ENCODE measurements at regions not wholly inside any gene's neighbourhood (a gene's known extent, or its start where the extent isn't known, plus 50 kb on each side); places are given as distances from the start of the nearest gene placed in this dataset.
"Not testable (repeated sequence)": the region's sequence is repeated elsewhere in the genome, so short reads cannot be mapped to it uniquely, and the experiment has no call there.

DNA sequence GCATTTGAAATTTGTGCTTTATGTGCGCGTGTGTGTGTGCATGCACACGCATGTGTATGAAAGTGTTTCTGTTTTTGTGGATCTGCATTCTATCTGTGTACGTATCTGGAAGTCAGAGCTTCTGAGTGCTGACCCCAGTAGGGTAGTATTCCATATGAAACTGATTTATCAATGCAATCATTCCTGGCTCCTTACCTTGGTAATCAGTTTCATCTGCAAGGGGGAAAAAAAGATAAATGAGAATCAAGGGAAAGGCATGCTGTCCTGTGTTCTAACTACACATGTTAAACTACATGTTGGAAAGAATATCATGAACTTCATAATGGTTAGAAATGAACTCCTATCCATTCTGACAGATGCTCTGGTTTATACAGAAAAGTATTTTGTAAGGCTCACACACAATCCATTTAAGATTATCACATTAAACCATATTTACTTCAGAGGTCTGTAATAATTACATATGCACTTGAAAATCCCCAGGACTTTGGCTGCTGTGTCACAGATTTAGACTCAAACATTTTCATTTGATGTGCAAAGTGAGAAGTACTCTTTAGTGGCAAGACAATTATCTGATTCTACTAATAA lies 276.1 kb upstream of the LMO3 start:
- no peak for DNase-seq

DNA sequence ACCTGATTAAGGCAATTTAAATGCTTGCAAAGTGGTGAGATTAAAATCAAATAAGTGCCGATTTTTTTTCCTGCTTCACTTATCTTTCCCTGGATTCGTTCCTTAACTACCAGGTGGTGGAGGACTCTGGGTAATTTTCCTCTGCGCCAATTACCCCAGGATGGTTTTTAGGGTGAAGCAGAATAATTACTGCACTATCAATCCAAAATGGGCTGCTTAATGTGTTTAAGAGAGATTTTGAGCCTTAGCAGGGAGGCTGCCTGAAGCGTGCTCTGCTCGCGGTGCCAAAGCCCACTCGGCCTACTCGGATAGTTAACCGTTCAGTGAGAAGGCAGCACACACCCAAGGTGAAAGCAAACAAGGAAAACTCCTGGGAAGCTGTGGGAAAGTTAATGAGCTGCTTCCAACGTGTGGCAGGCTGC lies 274.9 kb upstream of the LMO3 start:
- peak in 1 of 58 donors; percentile 5 for DNase-seq

DNA sequence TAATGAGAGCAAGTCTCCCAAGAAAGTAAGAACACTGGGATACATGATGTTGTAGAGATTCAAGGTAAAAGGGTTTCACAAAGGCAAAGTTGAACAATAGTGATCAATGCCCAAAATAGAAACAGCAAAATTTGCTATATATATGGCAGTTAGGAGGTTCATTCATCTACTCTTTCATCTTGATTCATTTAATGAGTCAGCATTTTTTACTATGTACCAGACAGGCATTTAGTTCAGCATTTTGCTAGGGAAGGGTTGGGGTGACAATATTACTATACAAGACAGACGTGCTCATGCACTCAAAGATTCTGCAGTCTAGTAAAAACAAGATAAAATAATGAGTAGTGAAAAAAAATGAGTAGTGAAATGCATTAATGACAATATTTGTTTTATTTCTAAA lies 264.9 kb upstream of the LMO3 start:
- no peak for DNase-seq

DNA sequence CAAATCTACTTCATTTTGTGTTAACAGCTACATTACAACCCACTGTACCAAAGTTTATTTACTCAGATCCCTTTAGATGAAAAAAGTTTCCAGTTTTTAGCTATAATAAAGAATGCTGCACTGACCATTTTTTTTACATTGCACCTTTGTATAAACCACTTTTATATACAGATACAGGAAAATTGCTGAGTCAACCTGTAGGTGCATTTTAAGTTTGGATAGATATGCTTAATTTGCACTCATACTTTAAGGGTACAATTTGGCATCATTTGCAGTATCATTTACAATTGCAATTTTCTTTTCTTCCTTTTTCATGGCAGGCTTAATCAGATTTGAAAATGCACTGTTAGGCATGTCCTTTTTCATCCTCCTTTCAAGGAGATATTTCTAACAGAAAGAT lies 257.8 kb upstream of the LMO3 start:
- DNase-seq, result no peak

DNA sequence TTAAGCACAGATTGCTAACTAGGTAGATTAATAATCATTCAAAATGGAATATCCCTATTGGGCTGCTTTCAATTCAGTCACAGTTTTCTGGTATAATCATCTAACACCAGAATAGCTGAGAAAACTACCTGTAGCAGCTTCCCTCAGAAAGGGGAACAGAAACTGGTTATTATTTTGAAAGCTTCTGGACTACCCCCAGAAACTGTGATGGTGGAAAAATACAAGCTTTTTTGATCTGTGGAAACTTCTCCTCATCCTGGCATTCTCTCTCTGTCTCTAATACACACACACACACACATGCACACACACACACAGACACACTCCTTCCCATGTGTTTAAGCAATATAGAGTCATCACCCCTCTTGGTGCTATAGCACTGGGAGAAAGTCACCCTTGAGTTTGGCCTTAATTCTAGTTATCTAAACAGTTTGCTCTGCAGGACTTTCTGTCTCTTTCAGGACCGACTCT lies 251.5 kb upstream of the LMO3 start:
- DNase-seq, result no peak

DNA sequence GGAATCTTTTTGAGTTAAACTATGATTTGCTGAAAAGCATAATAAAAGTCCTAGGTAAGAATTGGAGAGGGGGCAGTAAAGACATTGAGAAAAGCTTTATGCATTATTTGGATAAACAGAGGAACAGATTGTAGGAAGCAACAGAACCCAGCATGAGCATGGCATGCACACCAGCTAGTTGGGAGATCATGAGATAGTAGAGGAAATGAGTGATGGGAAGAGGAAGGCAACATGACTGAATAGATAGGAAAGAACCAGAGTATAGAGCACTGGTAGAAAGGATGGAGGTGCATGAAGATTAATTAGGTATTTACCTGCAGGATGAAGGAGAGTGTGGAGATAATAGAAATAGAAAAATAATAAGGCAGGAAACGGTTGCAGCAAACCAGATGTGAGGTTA lies 248.5 kb upstream of the LMO3 start:
- DNase-seq, result no peak

DNA sequence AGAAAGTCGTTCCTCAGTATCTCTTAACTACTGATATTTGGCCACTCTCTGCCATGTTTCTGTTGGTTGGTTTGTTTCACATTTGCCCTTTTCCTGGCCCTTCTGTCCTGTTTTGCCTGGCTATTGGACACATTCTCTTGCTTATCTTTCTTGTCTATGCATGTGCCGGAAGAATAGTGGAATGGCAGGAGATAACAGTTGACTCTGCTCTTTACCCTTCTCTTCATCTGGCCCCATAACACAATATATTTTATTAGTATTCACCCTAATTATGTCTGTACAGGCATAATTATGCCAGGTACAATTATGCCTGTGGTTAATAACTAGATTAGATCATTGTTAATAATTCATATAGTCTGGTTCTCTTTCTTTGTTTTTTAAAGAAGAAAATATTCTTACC lies 243.5 kb upstream of the LMO3 start:
- DNase-seq, result no peak

DNA sequence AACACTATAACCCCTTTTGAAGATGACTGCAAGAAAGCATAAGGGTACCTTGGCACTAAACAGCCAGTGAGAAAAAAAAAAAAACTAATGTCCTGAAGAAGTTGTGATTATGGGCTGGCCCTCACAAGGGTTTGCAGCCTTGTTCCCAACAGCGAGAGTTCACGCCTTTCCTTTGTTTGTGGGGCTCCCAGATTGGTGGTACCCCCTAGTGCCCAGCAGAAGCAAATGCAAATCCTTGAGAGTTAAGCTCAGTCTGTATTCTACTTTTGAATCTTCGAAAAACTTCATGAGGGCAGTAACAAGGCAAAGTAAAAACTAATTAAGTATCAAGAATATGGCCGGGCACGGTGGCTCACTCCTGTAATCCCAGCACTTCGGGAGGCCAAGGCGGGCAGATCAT lies 238.9 kb upstream of the LMO3 start:
- no peak for DNase-seq

DNA sequence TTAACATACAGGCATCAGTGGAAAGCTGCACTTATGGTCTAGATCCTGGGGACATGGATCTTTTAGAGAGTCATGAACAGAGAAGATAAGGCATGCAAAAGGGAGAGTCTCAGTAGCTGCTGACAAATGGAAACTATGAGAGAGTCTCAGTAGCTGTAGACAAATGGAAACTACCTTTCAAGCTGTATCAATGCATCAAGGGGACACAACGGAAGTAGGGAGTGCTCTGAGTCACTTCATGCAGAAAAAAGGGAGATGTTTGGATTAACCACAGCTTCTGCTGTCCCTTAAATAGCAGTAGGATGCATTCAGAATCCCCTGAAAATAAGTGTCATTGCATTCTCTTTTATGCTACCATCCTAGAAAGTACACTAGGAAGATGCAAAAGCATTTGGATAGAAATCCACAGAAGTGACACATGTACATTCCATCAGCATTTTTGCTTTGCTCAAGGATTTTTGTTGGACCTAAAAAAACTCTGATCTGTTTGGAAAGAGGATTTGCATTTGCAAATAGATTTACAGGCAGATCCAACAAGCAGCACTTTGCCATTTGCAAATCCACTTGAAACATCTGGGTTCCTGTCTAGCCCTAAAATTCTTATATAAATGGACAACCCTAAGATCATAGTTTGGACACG lies 227.5 kb upstream of the LMO3 start:
- no peak for DNase-seq

DNA sequence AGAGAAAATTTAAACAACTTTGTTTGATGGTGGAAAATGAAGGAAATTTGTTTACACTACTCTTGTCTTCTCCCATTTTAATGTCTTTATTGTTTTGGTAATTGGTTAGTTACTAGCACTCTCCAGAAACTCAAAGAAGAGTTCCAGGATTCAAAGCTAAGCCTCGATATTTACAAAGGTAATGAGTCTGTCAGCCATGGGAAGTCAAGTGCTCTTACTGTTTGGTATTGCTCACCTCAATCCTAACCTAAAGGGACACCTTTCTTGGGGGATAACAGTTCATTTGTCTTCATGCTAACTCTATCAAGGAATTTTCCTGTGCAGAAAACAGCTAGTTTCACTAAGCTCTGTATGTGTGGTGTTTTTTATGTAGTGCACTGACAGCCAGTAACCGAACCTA lies 222.9 kb upstream of the LMO3 start:
- DNase-seq, result no peak

DNA sequence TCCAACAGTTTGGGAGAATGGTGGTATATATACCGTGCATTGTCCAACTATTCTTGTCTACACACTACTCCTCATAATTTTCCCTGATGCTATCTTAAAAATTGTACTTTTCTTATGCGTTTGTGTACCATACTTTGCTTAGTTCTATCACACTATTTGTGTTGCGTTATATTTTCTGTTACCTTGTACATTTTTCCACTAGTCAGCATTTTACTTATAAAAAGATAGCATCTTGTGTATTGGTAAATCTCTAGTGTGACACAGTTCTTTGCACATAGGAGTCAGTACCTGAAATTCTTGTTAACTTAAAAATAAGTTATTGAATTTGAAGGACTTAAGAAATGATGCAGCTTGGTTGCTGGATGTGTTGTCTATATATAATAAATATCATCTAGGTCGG lies 201.8 kb upstream of the LMO3 start:
- DNase-seq, result no peak

DNA sequence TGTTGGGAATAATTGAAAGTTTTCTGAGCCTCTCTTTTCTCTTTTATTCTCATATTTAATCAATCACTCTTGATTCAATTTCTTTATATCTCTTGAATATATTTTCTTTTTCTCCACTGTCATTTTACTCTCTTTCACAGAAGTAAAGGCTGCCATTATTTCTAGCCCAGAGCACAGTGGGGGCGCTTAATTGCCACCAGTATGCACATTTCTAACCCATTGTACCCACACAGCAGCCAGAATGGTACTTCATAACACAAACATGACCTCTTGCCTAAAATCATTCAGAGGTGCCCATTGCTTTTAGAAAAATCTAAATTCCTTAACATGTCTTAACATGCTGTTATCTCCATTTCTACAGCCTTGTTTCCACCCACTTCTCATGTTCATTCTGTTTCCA lies 190.2 kb upstream of the LMO3 start:
- DNase-seq, result no peak

DNA sequence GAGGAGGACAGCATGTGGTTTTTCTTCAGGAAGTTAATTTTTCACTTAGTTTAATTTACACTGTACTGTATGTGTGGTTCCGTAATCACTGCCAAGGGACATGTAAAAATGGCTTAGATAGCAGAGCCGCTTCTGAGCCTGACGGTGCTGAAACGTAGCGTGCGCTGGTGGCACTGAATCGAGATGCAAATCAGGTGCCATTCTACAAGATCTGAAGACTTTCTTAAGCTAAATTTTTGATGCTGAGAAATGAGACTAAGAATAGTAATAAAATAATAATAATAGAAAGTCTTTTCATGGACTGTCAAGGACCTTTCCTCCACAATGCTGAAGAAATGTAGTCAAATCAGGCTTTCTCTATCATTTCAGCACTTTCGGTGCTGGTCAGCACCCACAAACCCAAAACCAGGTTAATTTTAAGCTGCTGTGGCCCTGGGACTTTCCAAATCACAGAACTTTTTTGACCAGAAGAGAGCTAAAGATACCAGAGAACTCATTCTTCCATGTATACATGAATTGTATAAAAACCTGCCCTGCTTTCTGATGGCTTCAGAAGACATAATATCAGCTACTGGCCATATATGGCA lies 183.3 kb upstream of the LMO3 start:
- no peak for DNase-seq

DNA sequence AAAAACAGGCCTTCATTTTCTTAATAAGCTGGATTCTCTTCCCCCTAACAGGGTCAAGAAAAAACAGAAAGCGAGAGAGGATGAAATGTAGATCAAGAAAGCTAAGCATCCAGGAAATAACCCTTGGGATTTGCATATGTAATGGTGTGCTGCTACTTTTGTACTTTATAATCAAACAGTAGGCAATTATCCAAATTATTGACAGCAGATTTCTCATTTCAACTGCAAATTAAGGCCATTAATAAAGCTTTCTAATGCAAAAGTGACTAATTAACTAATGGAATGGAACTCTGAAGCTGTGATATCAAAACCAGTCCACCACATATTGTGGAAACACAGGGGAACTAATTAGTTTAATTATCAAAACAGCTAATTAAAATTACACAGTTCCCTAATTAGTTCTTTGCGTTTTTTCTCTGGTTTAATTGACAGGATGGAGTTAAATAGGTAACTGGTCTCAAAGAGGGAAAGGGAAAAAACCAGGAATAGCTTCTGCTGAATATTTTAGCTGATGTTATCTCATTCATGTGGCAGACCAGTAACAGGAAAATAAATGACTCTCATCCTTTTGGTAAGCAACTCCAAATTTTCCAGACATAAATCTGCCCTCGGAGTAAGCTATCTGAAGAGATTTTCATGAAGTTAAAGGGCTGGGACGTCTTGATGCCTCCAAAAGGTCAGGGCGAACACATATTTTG lies 182.7 kb upstream of the LMO3 start:
- no peak for DNase-seq

DNA sequence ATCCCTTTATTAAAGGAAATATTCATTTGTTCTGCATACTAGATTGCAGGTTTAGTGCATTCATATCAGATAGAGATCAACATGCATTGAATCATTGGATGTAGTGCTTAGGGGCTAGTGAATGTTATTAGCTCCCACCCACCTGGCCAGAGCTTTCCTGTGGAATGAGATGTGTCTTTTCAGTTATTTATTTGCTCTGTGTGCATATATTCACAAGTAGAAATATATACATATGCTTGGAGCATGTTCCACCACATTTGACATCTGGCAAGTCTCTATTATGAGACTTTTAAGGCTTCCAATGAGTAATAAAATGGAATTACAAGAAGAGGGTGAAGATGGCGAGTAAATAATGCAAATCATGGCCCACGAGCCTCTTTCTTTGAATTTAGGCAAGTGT lies 180.0 kb upstream of the LMO3 start:
- DNase-seq, result no peak

DNA sequence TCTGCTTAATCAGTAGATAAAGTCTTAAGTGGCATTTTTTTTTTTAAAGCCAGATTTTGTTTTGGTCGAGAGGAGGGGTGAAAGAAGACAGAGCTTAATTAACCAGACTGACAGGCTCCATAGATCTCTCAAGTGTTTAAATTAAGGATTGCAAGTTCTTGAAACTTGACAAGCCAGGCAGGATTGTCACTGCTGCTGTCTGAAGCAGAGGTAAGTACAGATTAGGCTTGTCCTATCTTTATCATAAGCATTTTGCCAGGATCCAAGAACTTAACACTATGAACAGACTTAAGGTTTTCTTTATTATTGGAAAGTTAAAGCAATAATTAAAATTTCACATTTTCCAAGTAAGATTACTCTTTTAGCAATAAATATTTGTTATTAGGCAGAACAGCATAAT lies 179.6 kb upstream of the LMO3 start:
- DNase-seq, result no peak

DNA sequence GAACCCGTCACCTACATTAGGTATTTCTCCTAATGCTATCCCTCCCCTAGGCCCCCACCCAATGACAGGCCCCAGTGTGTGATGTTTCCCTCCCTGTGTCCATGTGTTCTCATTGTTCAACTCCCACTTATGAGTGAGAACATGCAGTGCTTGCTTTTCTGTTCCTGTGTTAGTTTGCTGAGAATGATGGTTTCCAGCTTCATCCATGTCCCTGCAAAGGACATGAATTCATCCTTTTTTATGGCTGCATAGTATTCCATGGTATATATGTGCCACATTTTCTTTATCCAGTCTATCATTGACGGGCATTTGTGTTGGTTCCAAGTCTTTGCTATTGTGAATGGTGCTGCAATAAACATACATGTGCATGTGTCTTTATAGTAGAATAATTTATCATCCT lies 163.2 kb upstream of the LMO3 start:
- not testable (repeated sequence) for DNase-seq

DNA sequence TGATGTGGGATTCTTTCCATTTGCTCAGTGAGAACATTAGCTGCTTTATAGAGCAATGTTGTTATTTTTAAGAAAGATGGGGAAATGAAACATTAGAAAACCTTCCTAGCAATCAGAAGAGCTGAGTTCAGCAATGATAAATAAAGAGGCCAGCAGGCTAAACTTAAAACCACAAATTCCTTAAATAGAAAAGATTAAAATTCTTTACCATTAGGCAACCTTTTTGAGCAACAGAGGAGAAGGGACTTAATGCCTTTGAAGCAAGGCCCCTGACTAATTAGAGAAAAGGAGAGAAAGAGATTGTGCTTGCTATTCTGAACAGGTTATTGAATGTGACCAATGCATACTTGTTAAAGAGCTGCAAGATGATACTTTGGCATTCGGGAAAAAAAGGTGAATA lies 160.8 kb upstream of the LMO3 start:
- no peak for DNase-seq

DNA sequence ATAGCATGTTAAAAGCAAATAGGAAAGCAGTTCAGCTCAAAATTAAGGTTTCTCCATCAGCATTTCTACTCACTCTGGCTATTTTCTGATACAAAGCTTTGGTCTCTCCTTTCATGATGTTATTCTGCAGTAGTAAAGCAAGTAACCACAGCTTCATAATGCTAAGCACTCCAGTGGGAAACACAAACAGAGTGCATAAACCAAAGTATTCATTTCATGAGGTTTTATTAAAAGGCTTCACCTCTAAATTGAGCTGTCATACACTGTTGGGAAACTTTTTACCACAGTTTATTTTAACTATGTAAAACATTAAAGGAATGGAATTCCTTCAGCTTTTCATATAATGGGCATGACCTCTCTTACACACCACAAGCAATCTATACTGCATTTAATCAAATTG lies 157.9 kb upstream of the LMO3 start:
- no peak for DNase-seq

DNA sequence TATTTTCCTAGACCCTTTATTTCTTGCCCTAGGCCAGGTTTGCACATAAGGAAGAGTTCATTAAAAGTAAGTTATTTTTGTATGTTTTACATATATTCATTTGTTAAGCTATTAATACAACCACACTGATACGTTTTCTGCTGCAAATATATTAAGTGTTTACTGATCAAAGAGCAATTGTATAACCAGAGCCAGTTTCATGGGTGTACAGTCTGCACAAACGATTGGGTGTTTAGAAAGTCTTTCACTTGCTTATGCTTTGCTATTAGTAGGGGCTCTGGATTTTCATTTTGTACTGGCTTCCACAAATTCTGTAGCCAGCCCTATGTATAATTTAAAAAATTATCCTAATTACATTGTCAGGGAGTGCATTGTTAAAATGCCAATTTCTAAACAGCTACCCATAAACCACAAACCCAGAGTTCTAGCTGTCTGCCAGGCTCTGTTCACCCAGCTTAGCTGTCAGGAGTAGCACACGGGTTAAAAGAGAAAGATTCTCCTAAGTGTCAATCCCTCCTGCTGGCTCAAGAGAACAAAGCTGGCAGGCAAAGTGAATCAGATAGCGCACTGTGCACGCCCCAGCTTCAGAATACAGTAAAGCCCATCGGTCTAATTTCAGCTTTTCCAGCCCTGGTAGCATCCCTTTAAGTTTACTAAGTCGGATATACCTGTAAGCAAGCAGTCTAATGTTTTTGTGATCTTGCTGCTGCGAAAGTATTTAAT lies 151.0 kb upstream of the LMO3 start:
- DNase-seq, result no peak

DNA sequence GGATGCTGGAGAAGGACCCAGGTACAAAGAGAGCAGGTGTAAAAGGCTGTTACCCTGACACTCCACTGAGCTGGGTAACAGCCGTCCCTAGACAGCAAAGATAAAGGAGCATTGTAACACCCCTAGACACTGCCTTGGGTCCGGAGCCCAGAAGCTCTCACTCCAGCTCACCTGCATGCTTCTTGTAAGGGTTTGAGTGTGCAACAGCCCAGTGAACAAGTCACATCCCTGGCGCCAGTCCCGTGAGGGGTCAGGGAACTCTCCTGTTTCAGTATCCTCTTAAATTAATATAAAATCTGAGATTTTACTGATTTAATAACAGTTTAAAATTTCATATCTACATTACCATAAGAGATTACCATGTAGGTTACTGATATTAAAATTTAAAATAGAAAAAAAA lies 124.8 kb upstream of the LMO3 start:
- no peak for DNase-seq

DNA sequence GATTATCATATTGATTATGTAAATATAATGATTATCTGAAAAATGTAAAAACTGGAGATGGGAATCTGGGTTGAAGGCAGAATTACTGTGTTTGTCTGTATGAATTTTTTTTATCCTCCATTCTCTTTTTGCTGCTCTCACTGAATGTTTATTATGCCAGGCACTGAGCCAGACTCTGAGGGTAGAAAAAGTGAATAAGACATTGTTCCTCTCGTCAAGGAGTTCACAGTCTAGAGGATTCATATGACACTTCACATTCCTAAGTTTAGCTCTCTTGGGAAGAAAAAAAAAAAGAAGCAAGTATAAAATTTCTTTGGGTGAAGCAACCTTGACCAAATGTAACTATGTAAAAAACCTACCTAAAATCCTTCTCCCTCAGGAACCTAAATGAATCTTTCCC lies 120.9 kb upstream of the LMO3 start:
- peak in 1 of 58 donors; percentile 2 for DNase-seq

Measured in anterior cingulate cortex (tissue), 58 donors.